GM19043 (cell line): ENCODE measurements at regions not wholly inside any gene's neighbourhood (a gene's known extent, or its start where the extent isn't known, plus 50 kb on each side); places are given as distances from the start of the nearest gene placed in this dataset.

Experiments
- ATAC-seq: cut with Tn5 transposase; IDR thresholded peaks from one replicate; pipeline ENCODE4 v1.9.1; 2021; ENCODE audit warnings: low read depth; ENCODE audit not compliant: unreplicated experiment

DNA sequence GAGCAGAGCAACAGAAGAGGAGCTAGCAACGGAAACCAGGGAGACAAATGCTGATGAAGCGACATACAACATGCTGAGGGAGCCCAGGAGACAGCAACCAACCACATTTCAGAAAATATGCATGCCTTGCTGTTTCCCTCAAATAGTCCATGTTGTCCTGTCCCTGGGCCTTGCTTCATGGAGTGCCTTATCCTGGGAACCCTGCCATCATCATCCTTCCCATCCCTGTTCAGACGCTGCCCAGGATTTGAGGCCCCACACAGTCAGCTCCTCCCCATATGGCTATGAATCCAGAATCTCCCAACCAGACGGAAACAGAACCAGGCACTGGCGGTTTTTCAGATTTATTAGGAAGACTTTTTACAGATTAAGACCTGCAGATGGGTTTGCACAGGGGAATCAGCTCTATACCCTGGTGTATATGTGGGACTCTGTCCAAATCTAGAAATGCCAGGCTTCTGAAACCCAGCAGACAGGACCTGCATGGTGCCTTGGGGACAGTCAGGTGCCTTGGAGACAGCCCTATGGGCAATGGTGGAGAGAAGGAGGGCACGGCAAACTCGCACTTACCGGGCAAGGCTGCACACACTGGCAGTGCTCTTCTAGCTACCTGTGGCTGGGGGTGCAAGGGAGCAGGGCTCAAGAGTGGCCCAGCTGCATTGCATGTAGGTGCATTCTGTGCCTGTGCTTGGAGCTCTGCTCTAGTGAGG lies 199.7 kb upstream of the MAMLD1 start:
- no peak for ATAC-seq

DNA sequence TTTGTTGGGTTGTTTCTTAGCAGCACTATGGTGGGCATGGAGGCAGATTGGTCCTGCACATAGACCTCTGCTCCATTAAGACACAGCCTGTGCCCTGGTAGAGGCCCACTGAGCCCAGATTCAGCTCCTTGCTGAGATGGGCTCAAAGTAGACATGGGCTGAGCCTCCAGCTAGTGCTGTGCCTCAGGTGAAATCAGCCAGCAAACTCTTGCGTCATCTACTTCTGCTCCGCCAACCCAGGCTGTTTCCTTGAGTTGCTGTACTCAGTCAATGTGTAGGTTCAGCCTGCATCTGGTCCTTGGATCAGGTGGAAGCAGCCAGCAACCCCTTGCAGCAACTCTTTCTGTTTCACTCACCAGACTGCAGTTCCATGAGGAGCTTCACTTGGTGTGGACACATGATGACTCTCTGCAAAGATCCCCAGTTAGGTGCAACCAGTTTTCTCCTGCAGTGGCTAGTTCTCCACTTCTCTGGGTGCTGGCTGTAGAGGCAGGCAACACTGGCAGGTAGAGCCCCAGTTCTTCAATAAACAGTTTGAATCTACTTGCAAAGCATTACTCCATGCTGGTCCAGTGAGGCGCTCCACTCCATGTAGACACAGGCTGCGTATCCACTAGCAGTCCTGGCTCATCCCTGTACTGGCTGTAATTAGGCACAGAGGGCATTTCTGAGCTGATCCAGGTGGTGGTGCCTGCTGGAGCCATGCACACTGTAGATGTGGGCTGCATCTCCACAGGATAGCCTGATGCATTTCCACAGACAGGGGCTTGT lies 199.0 kb upstream of the MAMLD1 start:
- ATAC-seq = no peak

DNA sequence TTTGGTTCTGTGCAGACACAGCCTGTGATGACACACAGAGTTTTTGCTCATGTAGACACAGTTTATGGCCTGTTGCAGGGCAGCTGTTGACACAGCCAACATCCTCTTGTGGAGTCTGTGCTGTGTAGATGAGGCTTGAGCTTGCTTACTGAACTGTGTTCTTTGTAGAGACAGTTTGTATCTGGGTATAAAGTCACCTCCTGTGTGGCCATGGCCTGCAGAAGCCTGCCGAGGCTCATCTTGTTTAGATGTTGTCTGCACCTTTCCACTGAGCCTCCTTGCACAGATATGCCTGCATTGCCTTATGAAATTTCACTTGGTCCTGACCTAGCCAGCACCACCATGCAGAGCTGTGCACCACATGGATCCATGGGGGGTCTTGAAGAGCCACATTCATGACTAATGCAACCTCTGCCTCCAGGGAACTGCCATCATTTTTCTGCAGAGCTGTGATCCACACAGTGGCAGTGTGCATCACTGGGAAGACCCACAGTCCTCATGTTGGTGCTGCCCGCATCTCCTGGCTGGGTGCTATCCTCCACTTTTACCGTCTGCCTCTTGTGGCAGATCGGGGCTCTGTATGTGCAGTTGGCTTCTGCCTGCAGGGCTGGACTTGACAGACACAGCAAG lies 198.0 kb upstream of the MAMLD1 start:
- no peak for ATAC-seq

DNA sequence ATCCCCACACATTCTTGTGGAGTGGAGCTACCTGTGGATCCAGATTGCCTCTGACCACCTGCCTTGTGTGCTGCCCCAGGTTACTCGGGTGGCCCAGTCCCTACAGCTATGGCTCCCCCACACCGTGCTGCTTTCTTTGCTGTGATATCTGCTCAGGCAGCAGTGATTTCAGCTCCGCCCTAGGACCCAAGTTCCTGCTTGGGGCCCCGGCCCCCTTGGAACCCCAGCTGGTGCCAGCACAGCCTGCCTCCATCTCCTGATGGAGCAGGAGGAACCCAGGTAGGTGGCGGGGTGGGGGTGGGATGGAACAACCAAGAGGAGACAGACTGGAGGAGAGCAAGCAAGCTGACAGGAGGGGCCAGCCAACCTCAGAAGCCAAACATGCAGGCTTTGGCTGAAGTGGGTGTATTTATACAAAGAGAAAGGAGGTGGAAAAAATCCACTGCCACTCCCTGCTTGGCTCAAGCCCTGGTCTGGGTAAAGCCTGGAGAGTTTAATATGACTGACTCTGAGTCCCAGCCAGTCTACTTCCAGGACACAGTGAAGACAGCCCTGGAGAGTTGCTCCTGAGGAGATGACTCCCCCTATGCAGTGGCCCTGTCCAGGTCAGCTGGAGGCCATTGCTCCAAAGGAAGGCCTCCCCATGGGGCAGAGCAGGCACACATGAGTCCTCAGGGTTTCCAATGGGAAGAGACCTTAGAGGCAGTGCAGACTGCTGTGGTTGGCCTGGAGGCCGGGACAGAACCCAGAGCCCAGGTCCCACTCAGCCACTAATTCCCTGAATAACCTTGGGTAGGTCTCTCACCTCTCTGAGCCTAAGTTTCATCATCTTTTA lies 197.1 kb upstream of the MAMLD1 start:
- ATAC-seq = no peak

DNA sequence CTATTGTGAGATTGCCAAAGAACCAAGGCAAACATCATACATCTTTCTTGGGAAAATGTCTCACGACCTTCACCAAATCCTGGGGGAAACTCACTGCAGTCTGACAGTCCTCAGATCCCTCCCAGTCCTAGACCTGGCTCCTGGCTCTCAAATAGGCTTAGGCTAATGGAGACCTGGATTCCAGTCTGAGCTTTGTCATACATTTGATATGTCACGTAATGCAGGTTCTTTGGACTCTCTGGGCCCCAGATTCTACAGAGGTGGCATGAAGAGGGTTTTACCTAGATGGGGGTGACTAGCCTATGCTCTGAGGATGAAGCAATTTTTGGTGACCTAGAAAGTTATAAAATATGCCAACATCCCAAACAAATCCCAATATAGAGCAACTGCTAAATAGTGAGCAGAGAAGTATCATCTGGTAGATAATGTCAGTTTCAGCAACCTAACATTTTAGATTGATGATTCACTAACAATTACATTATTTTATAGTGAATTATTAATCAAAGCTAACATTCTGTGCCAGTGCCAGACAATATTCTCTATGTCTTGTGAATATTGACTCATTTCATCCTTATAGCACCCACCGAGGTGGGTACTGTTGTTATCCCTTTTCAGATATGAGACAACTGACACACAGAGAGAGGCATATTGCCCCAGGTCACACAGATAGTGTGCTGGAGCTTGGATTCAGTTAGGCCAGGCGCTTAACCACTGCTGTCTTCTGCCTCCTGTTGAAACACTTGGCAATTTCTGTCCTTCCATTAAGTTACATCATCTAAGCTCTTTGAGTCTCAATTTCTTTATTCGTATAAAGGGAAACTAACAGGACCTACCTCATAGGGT lies 195.4 kb upstream of the MAMLD1 start:
- no peak for ATAC-seq

DNA sequence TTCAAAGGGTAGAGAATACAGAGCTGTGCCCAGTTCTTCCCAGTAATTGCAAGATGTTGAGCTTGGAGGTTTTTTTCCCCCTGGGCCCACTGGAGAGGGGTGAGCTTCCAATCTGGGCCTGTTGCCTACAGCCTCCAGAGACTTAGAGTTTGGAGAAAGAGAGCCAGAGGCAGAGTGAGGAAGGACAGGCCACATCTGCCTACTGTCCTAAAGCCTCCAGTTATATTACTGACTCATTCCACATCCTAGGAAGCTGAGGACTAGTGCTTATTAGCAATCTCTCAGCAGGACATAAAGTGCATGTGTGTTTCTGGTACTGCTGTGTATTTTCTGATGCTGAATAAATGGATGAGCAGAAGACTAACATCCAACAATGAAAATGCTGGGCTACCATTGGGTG lies 181.0 kb upstream of the MAMLD1 start:
- no peak for ATAC-seq

DNA sequence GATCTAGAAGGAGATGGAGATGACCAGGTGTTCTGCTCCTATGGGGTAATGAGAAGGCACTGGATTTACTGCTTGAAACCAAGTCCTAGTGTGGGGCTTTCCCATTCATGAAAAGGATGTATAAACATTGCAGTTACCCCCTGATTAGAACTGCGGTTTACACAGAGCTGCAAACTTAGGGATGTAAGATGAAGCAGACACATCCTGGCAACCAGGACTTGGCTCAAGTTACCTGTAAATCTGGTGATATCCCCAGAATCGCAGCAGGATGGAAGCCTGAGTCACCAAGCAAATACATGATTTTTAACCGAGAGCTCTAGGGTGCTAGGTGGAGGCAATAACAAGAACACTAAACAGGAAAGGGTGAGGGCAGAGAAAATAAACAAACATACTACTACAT lies 178.6 kb upstream of the MAMLD1 start:
- no peak for ATAC-seq

DNA sequence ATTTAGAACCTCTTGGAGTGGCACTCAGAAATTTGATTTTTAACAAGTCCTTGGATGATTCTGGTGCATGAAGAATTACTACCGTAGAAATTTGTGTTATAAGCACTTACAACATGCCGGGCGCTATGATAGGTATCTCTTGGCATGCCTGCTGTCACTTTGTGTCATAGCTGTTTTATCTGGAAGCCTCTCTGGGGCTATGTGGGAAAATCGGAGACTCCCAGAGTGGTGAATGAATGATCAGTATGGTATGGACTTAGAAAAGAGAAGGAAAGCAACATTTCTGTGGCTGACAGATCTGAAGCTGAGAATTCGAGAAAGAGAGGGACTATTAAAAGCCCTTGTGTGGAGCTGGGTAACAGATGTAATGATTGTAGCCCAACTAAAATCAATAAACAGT lies 177.4 kb upstream of the MAMLD1 start:
- ATAC-seq = no peak

DNA sequence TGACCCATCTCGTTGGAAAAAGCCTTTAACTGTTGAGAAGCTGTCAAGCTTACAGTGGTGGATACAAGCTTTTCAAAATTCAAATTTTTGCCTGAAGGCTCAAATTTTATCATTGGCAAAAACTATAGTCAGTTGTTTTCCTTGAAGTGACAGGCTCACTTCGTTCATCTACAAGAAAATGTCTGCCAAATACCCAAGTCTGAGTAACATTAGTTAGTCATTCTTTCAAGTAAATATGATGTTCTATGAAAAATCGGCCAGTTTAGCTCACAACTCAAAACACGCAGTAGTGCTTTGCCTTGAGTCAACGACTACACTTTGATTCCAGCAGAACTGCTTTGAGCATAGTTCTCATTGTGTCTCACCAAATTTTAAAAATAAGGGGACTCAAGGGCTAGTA lies 170.3 kb upstream of the MAMLD1 start:
- no peak for ATAC-seq

DNA sequence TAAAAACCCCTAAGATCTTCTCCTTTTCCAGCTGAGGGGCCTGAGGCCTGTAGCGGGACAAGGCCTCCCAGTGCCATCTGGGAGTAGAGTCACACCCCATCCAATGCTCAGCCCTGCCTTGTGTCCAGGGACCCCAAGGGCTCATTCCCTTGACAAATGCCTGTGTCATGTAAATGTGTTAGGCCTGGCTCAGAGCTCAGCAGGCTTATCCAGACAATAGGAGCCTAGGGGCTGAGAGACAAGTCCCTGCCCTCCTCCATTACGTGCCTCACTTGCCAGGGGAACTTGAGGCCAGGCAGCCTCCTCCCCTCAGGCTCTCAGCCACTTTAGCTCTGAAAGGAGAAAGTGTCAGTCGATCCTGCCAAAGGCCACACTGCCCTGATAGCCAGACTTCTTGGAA lies 166.8 kb upstream of the MAMLD1 start:
- ATAC-seq = no peak

DNA sequence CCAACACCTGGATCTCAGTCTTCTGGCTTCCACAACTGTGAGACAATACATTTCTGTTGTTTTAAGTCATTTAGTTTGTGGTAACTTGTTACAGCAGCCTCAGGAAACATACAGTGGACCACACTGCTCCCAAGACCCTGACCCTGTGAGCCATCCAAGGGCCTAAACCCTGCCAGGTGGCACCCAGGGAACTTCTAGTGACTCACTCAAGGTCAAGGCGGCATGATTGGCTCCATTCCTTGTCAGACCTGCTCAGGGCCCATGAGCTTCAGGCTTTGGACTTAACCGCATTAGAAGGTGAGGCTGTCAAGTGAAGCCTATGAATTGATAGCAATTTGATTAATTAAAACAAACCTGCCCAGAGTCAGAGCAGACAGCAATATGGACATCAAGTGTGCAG lies 165.7 kb upstream of the MAMLD1 start:
- ATAC-seq = no peak

DNA sequence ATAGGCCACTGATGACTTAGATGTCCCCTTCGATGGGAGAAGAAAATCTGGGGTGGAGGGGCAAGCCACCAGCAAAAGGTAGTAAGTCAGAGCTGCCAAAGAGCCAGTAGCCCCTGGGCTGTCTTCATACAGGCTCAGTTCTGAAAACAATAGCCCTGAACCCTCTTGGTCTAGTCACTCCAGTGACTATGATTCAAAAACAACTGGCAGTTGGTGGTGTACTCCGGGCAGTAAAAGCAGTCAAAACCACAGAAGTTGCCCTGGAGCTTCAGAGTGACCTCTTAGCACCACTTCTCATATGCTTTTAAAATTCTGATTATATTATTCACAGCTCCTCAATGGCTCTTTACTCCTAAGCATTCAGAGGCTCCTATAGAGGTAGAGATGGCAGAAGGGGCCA lies 164.3 kb upstream of the MAMLD1 start:
- no peak for ATAC-seq

DNA sequence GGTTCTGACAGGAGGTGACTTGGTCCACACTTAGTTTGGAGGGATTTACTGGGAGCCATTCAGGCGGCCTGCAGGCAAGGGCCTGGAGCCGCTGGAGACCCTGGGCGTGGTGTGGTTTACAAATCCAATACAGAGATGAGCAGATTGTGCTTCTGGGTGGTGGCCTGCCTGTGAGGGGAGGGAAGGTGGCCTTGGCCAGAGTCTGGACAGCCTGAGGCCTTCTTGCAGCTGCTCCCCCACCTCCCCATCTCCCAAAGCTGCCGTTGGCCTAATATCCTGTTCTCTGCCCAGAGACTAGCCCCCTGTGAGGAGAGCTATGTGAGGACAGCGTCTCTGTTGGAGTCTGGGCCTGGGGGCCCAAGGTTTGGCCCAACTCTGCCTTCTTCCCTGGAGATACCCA lies 163.9 kb upstream of the MAMLD1 start:
- no peak for ATAC-seq

DNA sequence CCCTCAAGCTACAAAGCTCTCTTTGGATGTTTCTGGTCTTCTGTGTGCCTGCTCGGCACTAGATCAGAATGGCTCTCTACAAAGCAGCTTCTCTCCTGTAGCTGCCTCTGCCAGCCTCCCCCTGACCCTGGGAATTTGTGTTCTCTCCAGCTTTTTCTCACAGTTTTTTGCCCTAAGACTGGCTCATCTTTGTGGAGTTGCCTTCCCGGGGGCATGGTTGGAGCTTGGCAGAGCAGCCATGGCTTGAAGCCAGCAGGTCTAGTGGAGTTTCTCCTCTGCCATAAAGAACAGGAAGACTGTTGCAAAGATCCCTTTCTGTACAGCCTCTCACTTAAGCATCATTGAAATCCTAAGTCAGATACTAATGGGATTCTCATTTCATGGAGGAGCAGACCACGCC lies 163.3 kb upstream of the MAMLD1 start:
- no peak for ATAC-seq

DNA sequence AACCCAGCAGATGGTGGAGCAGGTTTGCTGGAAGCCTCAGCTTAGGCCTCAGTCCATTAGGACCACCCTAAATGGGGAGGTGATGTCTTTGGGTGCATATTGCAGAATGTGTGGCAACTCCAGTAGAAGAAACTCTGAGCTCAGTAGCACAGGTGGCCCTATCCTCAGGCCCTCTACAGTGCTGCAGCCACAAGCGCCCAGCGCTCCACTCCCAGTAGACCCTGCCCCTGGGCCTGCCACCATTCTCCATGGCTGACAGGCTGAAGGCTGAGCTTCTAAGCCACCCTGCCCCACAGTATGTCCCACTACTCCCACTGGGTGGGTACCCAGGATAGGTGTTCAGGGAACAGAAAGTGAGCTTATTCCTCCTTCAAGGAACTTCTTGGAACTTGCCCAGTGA lies 162.8 kb upstream of the MAMLD1 start:
- no peak for ATAC-seq

DNA sequence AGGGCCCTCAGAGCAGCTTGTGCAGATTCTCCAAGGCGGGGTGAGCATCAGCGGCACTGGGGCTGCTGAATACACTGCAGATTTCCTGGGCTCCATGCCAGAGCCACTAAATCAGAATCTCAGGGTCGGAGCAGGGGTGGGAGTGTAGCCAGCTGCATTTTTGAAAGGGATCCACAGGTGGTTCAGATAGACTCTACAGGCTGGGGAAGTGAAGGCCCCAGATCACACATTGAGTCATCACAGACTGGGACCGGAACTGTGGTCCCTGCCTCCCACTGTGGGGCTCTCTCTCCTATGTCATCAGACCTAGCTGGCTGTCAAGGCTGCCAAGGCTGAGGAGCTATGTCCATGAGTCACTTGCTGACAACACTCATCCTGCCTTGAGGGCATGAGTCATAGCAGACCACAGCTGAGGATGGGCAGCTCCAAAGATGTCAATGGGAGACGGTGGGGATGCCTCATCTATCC lies 162.3 kb upstream of the MAMLD1 start:
- peak; percentile 99 for ATAC-seq

DNA sequence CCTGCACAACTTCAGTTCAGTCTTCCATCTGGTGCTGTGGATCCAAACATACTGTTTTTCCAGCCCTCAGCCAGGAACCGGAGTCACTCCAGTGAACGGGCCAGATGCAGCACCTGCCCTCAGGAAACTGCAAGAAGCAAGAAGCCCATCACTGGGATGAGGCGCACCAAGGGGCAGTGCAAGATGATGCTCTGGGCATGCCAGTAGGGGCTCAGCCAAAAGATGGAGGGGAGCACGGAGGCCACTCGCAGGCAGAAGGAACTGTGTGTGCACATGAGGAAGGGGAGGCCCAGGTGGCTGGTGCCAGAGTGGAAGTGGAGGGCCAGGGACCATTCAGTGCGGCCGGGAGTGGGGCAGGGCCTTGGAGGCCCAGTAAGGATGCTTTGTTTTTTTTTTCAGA lies 161.7 kb upstream of the MAMLD1 start:
- no peak for ATAC-seq

DNA sequence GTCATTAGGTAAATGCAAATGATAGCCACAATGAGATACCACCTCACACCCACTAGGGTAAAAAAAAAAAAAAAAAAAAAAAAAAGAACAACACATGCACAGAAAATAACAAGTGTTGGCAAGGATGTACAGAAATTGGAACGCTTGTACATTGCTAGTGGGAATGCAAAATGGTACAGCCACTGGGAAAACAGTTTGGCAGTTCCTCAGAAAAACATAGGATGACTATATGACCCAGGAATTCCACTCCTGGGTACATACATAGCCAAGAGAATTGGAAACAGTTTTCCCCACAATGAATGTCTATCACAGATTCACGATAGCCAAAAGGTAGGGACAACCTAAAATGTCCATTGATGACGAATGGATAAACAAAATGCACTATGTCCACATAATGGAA lies 161.3 kb upstream of the MAMLD1 start:
- ATAC-seq = no peak

DNA sequence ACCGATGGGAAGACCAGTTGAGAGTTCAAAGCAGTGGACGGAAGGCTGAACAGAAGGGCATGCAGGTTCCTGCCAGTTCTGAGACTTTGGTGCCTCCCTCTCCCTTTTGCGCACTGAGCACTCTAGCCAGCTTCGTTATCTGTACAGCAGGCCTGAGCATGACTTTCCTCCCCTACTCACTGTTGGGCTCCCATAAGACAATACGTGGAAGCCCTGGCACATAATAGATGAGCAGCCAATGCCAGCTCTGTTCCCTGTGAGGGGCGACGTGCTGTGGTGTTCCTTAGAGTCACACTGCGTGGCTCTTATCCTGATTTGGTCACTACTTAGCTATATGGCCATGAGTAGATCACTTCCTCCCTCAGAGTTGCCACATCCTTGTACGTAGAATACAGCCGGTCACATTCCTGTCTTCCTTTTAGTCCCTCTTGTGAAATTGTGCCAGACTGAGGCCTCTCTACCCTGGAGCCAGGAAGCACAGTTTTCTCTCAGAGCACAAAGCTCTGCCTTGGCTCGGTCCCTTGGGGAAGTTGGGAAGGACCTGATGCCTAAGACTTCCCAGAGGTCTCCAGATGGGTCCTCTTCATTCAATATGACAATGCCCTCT lies 160.4 kb upstream of the MAMLD1 start:
- no peak for ATAC-seq

DNA sequence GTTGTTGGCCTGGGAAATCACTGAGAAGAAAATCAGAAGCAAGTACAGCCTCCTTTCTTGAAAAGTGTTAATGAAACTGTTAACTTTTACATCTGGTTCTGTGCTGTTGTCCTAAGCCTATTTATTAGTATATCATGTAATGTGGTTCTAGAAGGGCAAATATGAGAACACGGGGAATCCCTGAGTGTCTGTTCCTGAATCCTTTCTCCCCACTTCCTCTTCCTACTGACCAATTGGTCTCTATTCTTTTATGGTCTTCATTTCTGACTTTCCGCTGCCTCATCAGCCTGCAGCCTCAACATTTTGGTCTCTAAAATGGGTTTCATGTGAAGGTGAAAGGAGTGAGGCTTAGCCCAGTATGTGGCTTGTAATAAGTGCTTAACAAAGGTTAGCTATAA lies 159.9 kb upstream of the MAMLD1 start:
- no peak for ATAC-seq
